EH (cell line): ENCODE measurements at regions not wholly inside any gene's neighbourhood (a gene's known extent, or its start where the extent isn't known, plus 50 kb on each side); places are given as distances from the start of the nearest gene placed in this dataset.

Experiments used
- DNase-seq: peaks from one replicate; pipeline ENCODE4 v3.0.0-alpha.2; 2015; ENCODE audit warnings: low read depth

DNA sequence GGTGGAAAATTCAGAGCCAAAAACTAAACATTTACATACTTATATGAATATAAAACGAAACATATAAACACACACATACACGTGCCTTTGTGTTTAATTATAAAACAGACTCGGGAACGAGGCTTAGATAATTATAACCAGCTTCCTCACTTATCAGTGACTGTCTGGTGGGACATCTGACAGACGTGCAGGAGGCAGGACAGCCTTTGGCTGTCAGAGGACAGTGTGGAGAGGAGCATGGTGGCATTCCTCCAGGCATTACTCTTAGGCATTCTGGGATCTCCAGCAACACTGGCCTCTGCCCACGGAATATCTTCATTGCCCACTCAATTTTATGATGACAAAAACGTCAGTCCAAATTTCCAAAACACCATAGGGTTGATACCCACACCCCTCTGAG, 262.2 kb upstream of the NFE2L3 start:
- no peak for DNase-seq

DNA sequence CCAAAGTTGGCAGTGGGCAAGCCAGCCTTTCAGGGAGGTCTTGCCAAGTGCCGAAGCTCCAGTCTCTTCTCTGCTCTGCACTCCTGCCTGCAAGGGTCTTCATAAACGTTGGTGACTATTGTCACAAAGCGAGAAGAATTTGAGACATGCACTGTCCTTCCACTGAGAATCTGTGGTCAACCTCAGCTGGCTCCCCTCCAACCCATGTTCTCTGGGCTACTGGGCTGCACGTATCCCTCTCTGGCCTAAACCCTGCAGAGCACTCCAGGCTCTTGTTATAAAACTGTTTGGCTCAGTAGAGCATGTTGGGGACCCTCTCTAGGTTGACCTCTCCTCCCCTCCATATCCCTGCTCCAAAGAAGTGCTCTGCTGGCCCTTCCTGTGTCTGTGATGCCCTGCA, 260.4 kb upstream of the NFE2L3 start:
- peak; percentile 2 for DNase-seq

DNA sequence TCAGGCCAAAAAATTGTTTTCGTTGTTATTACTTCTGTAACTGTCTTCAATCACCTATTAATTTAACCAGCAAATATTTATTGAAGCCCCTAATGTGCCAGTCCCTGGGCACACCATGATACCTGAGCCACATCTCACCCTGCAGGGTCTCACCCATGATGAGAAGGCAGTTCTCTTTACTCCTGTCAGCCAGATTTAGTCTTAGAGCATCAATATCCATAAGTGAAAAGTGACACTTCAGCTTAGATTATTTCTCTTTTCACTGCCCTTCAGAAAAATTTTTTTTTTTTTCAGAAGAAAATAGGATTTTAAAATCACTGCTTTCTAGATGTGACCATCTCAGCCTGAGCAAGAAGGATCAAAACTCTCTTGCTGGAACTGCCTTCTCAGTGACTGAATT, 258.6 kb upstream of the NFE2L3 start:
- no peak for DNase-seq

DNA sequence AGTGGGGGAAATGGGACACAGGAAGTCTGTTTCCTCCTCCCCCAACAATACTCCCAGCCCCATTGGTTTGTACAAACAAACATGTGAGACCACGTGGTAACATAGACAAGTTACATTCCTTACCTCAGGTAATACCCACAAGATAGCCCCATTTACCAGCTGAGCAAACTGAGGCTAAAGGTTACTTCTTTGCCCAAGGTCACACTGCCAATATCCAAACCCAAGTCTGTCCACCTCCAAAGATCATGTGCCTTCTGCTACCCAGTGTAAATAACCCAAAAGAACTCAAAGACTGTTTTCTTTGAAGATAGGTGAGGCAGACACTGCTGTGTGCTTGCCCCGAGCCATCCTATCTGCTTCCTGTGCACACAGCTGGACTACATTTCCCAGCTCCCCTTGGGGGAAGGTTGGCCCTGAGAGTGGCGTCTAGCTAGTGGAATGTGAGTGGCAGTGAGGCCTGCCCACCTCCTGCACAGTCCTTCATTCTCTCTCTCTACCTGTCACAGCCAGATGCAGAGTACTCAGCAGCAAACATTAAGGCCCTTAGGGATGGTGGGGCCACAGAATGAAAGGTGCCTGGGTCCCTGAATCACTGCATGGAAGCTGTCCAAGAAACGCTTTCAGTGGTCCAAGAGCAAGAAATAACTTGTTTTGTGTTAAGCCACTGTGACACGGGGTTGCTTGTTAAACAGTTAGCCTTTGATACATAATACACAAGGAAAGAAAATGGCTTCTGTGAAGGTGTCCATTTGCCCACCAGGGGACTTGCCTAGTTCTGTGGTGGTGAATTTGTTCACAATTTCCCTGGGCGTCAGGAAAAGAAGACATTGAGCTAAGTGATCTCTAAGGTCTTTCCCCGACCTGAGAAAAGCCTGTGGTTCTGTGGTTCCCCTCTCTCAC, 257.7 kb upstream of the NFE2L3 start:
- peak; percentile 26 for DNase-seq

DNA sequence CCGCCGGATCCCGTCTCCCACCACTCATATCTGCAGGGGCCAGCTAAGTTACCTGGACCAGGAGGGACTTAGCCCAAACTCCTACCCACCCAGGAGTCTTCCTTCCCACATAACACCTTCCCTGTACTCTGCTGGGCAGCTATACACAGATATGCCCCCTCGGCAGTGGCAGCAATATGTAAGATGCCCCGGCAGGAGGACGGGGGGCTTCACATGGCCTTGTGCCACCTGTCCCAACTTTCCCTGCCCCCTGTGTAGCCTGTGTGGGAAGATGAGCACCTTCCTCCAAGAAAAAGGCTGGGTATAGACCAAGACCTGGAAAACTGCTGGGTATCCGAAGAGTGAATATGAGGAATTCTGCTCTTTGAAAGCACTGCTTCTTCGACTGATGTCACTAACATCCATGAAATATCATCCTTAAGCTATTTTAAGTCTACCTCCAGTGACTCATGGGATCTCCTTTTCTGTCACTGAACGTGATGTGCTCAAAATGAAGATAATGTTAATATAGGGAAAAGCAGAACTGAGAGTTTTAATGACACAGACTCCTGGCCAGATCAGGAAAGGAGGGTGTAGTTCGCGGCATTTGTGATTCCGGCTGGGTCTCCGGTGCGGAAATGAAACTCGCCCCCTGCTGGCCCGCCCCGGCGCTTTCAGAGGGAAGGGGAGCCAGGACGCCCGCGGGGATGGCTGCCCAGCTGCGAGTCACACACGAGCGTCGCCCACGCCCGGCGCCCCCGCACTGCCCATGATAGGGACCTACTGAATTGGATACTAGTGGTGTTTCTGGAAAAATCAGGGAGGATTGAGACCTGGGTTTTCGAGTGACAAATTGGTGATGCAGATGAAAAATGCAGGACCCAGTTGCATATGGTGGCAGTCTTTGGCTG, 256.9 kb upstream of the NFE2L3 start:
- peak; percentile 37 for DNase-seq

DNA sequence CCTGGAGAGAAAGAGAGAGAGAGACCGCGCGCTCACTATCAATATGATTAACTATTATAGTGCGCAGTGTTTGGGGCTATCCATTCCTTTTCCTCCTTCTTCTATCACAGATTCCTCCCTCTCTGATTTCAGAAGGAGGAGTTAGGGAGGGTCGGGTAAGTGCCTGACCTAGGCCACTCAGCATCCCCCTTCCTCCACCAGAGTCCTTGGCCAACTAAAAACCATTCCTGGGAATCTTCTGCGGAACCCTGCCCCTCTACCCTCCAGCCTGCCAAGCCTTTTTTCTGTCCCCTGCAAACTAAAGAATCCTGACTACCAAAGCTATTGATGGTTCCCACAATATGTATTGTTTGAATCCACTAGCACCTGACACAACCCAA, 256.2 kb upstream of the NFE2L3 start:
- no peak for DNase-seq

DNA sequence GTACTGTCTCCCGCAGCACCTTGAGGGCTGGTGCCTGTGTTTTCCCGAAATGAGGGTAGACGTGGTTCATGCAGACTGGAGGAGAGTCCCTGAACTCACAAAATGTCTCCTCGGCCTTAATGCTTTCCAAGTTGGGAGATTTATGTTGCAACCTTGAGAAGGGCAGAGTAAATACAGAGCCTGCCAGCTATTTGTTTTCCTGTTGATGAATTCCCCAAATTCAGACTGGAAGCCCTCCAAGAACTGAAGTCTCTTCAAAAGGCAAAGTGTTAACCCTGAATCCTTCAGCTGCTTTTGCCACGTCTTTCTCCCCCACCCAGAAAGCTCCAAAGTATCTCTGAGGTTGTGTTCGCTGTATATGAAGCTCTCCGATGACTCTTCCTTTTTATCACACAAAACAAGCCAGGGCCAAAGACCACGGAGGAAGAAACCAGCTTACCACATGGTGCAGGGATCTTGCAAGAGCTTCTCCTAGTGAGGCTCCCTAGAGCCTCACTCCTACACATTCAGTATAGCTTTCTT, 254.7 kb upstream of the NFE2L3 start:
- no peak for DNase-seq

DNA sequence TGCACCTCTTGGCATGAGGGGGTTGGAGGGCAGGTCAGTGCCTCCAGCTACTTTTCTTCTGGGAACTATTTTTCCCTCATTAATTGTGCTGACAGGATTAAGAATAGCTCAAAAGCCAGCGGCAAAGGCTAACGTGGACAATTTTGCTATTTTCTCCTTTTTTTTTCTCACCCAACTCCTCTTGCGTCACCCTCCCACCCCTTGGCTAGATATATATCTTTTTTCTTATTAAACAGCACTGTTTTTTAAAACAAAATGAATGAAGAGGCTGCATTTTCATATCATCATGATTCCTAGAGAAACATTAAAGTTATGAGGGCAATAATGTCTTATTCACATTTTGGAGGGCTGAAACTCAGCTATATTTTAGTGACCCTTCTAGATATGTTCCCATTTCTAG, 251.8 kb upstream of the NFE2L3 start:
- no peak for DNase-seq

DNA sequence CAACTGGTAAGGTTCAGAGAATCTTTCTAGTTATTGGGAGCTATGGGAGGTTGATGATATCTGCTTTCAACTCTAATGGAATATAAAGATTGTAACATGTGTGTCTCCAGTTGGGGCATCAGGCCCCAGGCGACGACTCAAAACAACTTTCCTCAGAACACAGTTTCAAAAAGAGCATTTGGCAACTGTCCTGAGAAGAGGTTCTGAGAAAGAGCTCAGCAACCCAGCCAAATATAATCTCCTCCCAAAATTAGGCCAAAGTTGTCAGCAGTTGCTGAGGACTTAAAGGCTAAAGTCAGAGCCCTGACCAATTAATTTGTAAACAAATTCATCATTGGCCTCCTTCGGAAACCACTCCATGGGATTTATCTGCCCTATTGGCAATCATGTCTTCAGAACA, 251.1 kb upstream of the NFE2L3 start:
- DNase-seq, result no peak

DNA sequence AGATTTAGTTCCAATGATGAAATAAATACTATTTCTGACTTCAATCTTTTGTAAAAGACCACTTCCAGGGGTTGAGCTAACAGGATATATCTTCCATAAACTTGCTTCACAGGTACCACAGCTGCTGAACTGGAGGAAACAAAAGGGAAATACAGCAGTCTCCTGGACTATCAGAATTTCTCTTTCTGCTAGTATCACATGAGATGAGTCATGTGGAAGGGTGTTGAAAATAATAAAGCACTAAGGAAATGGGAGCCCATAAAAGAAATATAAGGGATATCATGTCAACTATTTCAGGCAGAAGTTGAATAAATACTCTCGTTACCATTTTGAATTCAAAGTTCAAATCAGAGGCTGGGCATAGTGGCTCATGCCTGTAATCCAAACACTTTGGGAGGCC, 250.3 kb upstream of the NFE2L3 start:
- DNase-seq, result no peak

DNA sequence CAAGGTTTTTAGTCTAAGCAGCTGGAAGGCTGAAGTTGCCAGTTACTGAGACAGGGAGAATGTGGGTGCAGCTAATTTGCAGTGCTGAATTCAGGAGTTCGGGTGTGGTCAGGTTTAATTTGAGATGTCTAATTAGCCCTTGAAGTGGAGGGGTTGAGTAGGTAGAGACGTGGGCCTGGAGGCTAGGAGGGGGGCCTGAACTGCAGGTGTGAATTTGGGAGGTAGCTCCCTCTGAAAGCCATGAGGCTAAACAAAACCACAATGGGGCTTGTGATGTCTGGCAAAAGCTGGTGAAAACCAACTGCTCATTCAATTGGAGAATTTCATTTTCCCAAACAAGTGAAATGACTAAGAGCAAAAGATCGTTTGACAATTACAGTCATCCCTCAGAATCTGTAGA, 246.0 kb upstream of the NFE2L3 start:
- no peak for DNase-seq

DNA sequence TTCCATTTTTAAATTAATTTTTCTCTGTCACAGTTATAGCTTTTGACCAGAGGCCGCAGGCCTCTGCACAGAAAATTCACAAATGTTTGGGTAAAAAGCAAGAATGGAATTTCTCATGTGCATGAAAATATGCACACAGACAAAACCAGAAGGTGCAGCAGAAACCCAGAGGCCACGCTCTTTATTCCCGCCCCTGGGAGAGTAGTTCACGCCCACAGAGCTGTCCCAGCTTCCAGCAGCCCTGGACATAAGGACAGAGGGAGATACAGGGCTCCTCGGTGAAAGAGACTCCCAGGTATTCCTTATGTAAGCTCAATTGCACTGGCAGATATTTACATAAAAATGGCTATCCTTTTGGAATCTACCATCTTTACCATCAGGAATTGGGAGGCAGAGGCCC, 245.2 kb upstream of the NFE2L3 start:
- DNase-seq, result no peak

DNA sequence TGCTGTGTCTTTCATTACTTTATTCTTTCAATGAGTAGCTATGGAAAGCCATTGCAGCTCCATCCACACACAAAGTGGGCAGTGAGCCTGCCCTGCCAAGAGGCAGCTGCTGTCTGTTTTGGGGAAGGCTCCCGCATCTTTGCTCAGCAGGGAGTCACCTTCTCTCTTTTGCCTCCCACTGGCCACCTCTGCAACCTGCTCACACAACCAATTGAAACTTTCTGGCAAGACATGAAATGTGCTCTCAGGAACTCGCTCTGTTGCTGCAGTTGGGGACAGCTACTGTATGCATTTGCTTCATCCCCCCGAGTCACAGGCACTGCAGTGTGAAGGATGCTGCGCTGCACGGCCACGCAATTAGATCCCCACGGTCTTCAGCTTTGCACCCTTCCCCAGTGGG, 244.8 kb upstream of the NFE2L3 start:
- no peak for DNase-seq

DNA sequence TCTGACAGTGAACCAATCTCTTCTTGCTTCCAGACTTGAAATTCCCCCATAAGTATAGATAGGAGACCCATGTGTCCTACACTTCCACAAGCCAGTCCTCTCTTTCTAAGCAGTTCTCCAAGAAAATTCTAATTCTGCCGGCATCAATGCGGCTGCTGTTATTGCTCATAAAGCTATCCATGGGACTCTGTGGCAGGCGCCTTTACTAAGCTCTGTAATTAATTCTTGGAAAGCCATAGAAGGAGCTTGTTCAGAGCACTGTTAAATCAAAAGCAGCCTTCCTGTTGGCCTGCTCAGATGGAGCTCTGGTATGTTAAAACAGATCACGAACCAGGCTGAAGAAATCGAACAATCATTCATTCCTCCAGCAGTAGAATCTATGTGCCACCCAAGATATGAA, 244.3 kb upstream of the NFE2L3 start:
- no peak for DNase-seq

DNA sequence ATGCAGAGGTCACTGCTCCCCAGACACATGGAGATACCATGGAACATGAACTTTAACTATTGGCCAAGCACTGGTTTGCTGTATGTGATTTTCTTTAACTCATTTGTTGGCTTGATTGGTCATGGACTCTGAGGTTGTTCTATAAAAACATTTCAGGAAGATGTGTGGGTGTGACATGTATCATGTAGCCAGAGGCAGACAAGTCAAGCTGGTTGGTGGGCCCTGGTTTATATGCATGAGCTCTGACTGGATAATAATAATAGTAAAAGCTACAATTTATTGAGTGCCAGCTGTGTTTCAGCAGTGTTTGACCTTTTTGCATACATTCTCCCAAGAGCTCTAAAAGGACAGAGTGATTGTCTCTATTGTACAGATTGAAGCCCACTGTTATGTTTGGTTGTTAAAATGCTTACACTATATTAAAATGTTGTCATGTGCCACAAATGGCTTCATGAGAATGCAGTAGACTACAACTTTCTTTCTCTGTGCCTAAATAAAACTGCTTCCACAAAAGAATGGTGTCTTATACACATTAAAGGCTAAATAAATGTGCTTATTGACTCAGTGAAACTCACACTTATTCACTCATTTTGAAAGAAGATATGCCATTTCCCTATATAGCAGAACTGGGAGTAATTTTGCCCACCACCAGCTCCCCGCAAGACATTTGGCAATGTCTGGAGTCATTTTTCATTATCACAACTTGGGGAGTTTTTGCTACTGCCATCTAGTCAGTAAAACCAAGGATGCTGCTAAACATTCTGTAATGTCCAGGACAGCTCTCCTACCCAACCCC, 243.6 kb upstream of the NFE2L3 start:
- no peak for DNase-seq

DNA sequence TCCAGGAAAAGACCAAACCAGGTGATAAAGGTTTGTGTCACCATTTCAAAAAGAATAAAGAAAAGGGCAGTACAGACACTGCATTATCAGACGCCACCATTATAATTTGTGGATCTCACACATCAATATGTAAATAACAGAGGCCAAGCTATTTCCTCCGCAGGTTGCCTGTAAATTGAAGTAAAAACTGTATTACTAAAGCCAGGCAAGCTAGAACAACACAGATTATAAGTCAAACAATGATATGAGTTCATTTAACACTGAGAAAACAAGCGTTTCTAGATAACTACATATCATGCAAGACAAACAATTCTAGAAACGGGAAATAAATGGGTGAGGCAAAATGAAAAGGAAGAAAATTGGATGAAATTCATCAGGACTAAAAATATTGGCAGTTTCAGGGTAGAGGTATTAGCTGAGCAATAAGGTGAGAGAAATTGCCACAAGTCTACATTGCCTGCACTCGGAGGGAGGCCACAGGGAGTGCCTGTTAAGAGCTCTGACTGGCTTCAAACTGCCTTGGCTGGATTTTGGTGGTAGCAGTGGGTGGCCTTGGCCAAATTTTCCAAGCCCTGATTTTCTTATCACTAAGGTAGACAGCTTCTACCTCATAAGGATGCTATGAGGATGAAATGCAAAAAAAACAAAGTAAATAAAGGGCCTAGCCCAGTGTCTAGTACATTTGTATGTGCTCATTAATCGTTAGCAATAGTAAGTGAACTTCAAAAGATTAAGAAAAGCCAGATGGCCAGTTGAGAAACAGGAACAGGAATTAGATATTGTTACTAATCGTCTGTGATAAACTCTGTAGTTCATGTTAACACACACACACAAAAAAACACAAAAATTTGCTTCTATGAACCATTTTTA, 240.0 kb upstream of the NFE2L3 start:
- DNase-seq, result no peak

DNA sequence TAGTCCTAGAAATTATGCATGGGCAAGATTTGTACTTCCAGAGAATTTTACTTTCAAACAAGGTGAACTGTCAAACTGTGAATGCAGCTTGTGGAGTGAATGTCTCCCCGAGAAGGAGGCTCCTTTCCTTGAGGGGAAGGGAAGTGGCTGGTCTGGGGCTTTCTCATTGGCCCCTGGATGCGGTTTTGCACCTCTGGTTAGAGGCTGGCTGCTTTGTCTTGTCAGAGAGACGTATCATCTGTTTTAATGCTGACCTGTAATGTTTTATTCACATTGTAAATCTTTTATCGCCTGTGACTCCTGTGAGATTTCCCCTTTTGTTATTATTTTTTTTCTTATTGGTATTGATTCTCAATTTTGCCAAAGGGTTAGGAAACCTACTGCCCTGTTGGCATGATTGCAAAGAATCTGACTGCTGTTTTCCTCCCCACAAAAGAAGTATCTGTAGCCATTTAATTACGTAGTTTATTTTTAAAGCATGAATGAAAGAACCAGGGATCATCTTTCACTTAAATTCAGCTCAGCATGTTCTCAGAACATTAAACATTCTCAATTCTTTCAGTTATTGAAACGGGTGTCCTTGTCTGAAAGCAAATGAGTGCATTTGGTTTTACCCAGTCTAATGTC, 238.3 kb upstream of the NFE2L3 start:
- DNase-seq, result no peak

DNA sequence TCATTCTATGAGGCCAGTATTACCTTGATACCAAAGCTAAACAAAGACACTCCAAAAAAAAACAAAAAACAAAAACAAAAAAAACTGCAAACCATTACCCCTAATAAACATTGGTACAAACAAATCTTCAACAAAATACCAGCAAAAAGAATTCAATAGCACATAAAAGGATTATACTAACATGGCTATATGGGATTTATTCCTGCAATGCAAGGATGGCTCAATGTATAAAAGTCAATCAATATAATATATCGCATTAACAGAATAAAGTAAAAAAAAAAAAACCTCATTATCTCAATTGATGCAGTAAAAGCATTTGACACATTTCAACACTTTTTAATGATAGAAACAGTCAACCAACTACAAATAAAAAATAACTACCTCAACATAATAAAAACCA, 233.3 kb upstream of the NFE2L3 start:
- no peak for DNase-seq

DNA sequence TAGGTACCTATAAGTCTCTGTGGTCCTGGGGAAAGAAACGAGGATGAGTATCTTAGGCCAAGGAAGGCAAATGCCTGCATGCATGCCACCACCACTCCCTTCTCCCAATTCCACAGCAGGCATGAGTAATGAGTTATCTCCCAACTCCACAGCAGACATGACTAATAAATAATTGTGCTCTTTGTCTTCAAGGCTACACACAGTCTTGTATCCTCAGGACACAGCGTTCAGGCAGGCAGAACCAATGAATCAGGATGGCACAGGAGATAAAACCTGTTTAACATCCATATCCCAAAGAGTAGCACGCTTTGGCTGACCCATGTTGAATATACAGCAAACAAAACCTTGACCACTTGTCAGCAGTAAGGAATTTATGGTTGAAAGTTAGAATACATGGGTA, 229.7 kb upstream of the NFE2L3 start:
- DNase-seq, result no peak

DNA sequence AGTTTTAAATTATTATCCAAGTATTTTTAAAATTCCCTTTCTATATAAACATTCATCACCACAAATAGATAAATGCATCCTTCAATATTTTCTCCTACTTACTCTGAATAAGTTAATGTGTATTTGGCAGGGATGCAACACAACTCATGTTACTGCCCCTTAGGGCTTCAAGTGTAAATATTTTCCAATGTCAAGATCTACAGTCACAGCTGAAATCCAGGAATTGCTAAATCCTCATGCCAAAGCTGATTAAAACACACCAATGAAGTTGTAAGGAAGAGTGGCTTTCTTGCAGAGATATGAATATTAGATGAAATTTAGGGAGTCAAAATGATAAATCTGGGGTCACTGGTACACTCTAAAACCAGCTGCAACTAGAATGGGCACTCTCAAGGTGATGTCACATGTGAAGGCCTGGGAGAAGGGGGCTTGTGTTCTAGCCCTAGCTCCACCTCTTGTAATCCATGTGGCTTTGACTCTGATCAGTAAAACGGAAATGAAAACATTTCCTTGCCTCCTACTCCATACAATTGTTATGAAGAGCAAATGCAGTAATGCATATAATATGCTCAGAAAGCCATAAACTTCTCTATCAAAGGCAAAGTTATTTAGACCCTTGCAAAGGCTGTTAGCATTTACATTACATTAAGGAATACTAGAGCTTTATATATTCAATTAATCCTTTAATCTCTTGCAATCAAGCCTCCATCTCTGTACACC, 228.1 kb upstream of the NFE2L3 start:
- DNase-seq, result no peak
